Astrocyte (in vitro differentiated cells and primary cell): ENCODE measurements at regions not wholly inside any gene's neighbourhood (a gene's known extent, or its start where the extent isn't known, plus 50 kb on each side); places are given as distances from the start of the nearest gene placed in this dataset.
"Not testable (repeated sequence)": the region's sequence is repeated elsewhere in the genome, so short reads cannot be mapped to it uniquely, and the experiment has no call there.

Experiments
- DNase-seq: peaks from one replicate; pipeline ENCODE4 v3.0.0-alpha.2; 2010; ENCODE audit warnings: low read depth
- FAIRE-seq: peaks from 2 replicates; lab custom pipeline; 2011; peaks lifted over from hg19 to GRCh38; lab: Jason Lieb, UNC
- H2AFZ ChIP-seq: 2 replicates; pipeline ENCODE4 v1.6.0; 2012; ENCODE audit warnings: low read depth, low read length, inconsistent platforms
- H3K27ac ChIP-seq: 2 replicates; pipeline ENCODE4 v1.5.1; 2011; ENCODE audit warnings: low read depth, low read length, inconsistent platforms
- H3K27me3 ChIP-seq: 2 replicates; pipeline ENCODE4 v1.6.0; 2011; ENCODE audit warnings: low read length, inconsistent platforms; ENCODE audit not compliant: insufficient read depth
- H3K36me3 ChIP-seq: 2 replicates; pipeline ENCODE4 v1.5.1; 2011; ENCODE audit warnings: low read length, inconsistent platforms; ENCODE audit not compliant: insufficient read depth
- H3K4me1 ChIP-seq: 2 replicates; pipeline ENCODE4 v1.5.1; 2011; ENCODE audit warnings: low read length, inconsistent platforms; ENCODE audit not compliant: insufficient read depth
- H3K4me2 ChIP-seq: 2 replicates; pipeline ENCODE4 v1.6.0; 2012; ENCODE audit warnings: low read length, inconsistent platforms
- H3K4me3 ChIP-seq: 2 replicates; pipeline ENCODE4 v1.5.1; 2011; ENCODE audit warnings: low read depth, mild to moderate bottlenecking, low read length, inconsistent platforms; ENCODE audit not compliant: insufficient read depth
- H3K79me2 ChIP-seq: 2 replicates; pipeline ENCODE4 v1.6.0; 2012; ENCODE audit warnings: mild to moderate bottlenecking, low read length, inconsistent platforms; ENCODE audit not compliant: insufficient read depth
- H3K9ac ChIP-seq: 2 replicates; pipeline ENCODE4 v1.6.0; 2012; ENCODE audit warnings: mild to moderate bottlenecking, low read length, inconsistent platforms
- H3K9me3 ChIP-seq: 2 replicates; pipeline ENCODE4 v1.5.1; 2012; ENCODE audit warnings: low read depth, mild to moderate bottlenecking, low read length, inconsistent platforms; ENCODE audit not compliant: insufficient read depth
- H4K20me1 ChIP-seq: 2 replicates; pipeline ENCODE4 v1.6.0; 2012; ENCODE audit warnings: low read length, inconsistent platforms; ENCODE audit not compliant: insufficient read depth
- H3K27ac Mint-ChIP-seq: one replicate; pipeline ENCODE4 v1.8.0; 2021; ENCODE audit warnings: mild to moderate bottlenecking, mixed read lengths; ENCODE audit not compliant: unreplicated experiment
- H3K27me3 Mint-ChIP-seq: one replicate; pipeline ENCODE4 v1.8.0; 2021; ENCODE audit warnings: low read depth, mixed read lengths; ENCODE audit not compliant: unreplicated experiment
- H3K36me3 Mint-ChIP-seq: one replicate; pipeline ENCODE4 v1.8.0; 2021; ENCODE audit warnings: low read depth, mixed read lengths; ENCODE audit not compliant: unreplicated experiment
- H3K4me1 Mint-ChIP-seq: one replicate; pipeline ENCODE4 v1.8.0; 2021; ENCODE audit warnings: low read depth, mixed read lengths; ENCODE audit not compliant: unreplicated experiment
- H3K4me3 Mint-ChIP-seq: one replicate; pipeline ENCODE4 v1.8.0; 2021; ENCODE audit warnings: mild to moderate bottlenecking, moderate library complexity, mixed read lengths; ENCODE audit not compliant: unreplicated experiment
- H3K9me3 Mint-ChIP-seq: one replicate; pipeline ENCODE4 v1.8.0; 2021; ENCODE audit warnings: mild to moderate bottlenecking, mixed read lengths; ENCODE audit not compliant: unreplicated experiment
- EZH2 ChIP-seq: IDR thresholded peaks from 2 replicates; pipeline ENCODE4 v1.6.1; 2012; ENCODE audit warnings: mild to moderate bottlenecking, low read length, inconsistent platforms; ENCODE audit not compliant: insufficient read depth
- TF ChIP-seq, protein P1 (sequence below): IDR thresholded peaks from 2 replicates; pipeline ENCODE4 v1.5.1; 2011; ENCODE audit warnings: low read depth, mild to moderate bottlenecking, inconsistent platforms, low read length, moderate library complexity; ENCODE audit not compliant: insufficient read depth

DNA sequence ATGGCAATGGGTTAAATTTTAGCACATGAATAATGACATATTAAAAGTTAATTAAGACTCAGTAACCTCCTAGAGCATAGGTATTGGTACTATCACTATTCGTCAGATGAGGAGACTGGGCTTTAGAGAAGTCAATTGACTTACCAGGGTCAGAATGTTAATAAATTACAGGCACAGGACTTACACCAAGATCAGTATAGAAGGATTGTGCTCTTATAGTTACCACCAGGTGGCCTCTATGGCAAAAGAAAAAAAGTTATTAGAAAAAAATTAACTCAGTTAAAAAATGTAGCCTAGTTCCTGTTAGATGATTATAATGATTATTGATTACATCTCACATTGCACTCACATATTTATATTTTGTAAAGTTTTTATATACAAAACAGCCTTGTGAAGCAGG lies 1163.7 kb downstream of the FAM181B start:
- no peak overlapping the region for H3K4me3 ChIP-seq
- H3K27ac Mint-ChIP-seq: no peak overlapping the region
- no peaks in the 10 kb centered on the region for H3K36me3 Mint-ChIP-seq
- TF ChIP-seq, protein P1, sequence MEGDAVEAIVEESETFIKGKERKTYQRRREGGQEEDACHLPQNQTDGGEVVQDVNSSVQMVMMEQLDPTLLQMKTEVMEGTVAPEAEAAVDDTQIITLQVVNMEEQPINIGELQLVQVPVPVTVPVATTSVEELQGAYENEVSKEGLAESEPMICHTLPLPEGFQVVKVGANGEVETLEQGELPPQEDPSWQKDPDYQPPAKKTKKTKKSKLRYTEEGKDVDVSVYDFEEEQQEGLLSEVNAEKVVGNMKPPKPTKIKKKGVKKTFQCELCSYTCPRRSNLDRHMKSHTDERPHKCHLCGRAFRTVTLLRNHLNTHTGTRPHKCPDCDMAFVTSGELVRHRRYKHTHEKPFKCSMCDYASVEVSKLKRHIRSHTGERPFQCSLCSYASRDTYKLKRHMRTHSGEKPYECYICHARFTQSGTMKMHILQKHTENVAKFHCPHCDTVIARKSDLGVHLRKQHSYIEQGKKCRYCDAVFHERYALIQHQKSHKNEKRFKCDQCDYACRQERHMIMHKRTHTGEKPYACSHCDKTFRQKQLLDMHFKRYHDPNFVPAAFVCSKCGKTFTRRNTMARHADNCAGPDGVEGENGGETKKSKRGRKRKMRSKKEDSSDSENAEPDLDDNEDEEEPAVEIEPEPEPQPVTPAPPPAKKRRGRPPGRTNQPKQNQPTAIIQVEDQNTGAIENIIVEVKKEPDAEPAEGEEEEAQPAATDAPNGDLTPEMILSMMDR: no peak
- no peak for TF ChIP-seq EZH2
- DNase-seq (no peak), FAIRE-seq (no peak)
- no peaks in the 10 kb centered on the region for H4K20me1 ChIP-seq
- no peaks in the 10 kb centered on the region for H3K27me3 ChIP-seq
- no peaks in the 10 kb centered on the region for H3K27me3 Mint-ChIP-seq
- H3K4me3 Mint-ChIP-seq: no peak overlapping the region
- no peaks in the 10 kb centered on the region for H3K9me3 Mint-ChIP-seq
- no peak overlapping the region for H2AFZ ChIP-seq
- no peaks in the 10 kb centered on the region for H3K9me3 ChIP-seq
- no peak overlapping the region for H3K9ac ChIP-seq
- no peak overlapping the region for H3K4me2 ChIP-seq
- H3K79me2 ChIP-seq: no peaks in the 10 kb centered on the region
- H3K4me1 Mint-ChIP-seq: peaks cover 3% of the 10 kb centered on the region
- no peak overlapping the region for H3K27ac ChIP-seq
- H3K36me3 ChIP-seq: no peaks in the 10 kb centered on the region
- no peaks in the 10 kb centered on the region for H3K4me1 ChIP-seq

DNA sequence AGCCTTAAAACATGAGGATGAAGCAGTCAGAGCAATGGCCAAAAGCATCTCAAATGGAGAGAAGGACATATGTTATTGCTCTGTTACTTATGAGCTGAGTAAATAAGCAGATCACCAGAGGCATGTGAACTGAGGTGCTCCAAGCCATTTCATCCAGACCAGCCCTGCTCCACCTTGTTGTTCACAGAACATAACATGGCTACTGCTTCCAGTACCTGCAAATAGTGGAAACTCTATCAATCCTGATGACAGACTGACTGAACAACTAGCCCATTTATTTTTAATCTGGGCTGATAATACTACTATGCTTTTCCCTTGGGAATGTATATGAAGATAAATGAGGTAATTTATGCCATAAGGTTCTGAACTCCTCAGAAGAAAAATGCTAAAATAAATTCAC lies 1164.7 kb downstream of the FAM181B start:
- no peak for DNase-seq
- FAIRE-seq: no peak
- Mint-ChIP-seq H3K36me3 (no peaks in the 10 kb centered on the region), H3K9me3 (no peaks in the 10 kb centered on the region), H3K27ac (no peak overlapping the region), H3K4me3 (no peak overlapping the region), H3K27me3 (no peaks in the 10 kb centered on the region), H3K4me1 (peaks cover 3% of the 10 kb centered on the region)
- H3K4me3 ChIP-seq: no peak overlapping the region
- no peaks in the 10 kb centered on the region for H3K36me3 ChIP-seq
- H3K27me3 ChIP-seq: no peaks in the 10 kb centered on the region
- H2AFZ ChIP-seq: no peak overlapping the region
- no peaks in the 10 kb centered on the region for H3K4me1 ChIP-seq
- no peak for TF ChIP-seq EZH2
- TF ChIP-seq, protein P1: no peak
- no peak overlapping the region for H3K9ac ChIP-seq
- no peaks in the 10 kb centered on the region for H3K79me2 ChIP-seq
- no peak overlapping the region for H3K27ac ChIP-seq
- no peaks in the 10 kb centered on the region for H4K20me1 ChIP-seq
- no peaks in the 10 kb centered on the region for H3K9me3 ChIP-seq
- no peak overlapping the region for H3K4me2 ChIP-seq

DNA sequence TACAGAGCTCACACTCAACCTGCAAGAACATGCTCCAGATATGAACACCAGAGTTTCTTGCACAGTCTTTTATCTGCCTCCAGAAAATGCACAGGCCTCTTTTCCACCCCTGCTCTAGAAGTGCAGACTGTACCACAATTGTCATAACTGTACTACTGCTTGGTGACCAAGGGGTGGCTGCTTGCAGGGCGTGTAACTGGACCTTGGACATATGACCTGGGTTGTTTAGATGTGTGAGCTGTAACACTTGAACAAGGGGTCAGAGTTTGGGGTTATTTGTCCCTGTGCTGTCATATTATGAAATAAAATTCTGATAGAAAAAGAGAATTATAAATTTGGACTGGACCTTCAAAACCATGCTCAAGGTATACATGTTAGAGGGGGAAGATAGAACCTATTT lies 1185.5 kb downstream of the FAM181B start:
- Mint-ChIP-seq H3K4me1 (no peaks in the 10 kb centered on the region), H3K27ac (no peak overlapping the region), H3K27me3 (no peaks in the 10 kb centered on the region), H3K36me3 (no peaks in the 10 kb centered on the region), H3K4me3 (no peak overlapping the region), H3K9me3 (no peaks in the 10 kb centered on the region)
- Histone ChIP-seq H3K4me1 (no peaks in the 10 kb centered on the region), H3K27me3 (no peaks in the 10 kb centered on the region), H3K9me3 (no peaks in the 10 kb centered on the region), H3K4me2 (no peak overlapping the region), H2AFZ (no peak overlapping the region), H3K36me3 (no peaks in the 10 kb centered on the region), H3K79me2 (no peaks in the 10 kb centered on the region), H3K9ac (no peak overlapping the region), H4K20me1 (no peaks in the 10 kb centered on the region), H3K4me3 (no peak overlapping the region), H3K27ac (no peak overlapping the region)
- no peak for DNase-seq
- TF ChIP-seq EZH2: no peak
- TF ChIP-seq, protein P1: no peak
- no peak for FAIRE-seq

DNA sequence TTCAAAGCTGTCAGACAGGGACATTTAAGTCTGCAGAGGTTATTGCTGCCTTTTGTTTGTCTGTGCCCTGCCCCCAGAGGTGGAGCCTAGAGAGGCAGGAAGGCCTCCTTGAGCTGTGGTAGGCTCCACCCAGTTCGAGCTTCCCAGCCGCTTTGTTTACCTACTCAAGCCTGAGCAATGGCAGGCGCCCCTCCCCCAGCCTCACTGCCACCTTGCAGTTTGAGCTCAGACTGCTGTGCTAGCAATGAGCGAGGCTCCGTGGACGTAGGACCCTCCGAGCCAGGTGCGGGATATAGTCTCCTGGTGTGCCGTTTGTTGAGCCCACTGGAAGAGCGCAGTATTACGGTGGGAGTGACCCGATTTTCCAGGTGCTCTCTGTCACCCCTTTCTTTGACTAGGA lies 1193.9 kb downstream of the FAM181B start:
- not testable (repeated sequence) for H3K4me1 Mint-ChIP-seq, FAIRE-seq, H3K4me1 ChIP-seq, H3K4me3 Mint-ChIP-seq, H3K9me3 Mint-ChIP-seq, H4K20me1 ChIP-seq, DNase-seq, H3K27ac ChIP-seq, H3K4me3 ChIP-seq, H3K4me2 ChIP-seq, H3K79me2 ChIP-seq, H3K27me3 ChIP-seq, H3K27ac Mint-ChIP-seq, H3K9me3 ChIP-seq, H3K9ac ChIP-seq, H3K36me3 ChIP-seq, H3K27me3 Mint-ChIP-seq, H2AFZ ChIP-seq, H3K36me3 Mint-ChIP-seq
